ENCODE measurements at regions not wholly inside any gene's neighbourhood (a gene's known extent, or its start where the extent isn't known, plus 50 kb on each side); places are given as distances from the start of the nearest gene placed in this dataset.
"Not testable (repeated sequence)": the region's sequence is repeated elsewhere in the genome, so short reads cannot be mapped to it uniquely, and the experiment has no call there.

DNA sequence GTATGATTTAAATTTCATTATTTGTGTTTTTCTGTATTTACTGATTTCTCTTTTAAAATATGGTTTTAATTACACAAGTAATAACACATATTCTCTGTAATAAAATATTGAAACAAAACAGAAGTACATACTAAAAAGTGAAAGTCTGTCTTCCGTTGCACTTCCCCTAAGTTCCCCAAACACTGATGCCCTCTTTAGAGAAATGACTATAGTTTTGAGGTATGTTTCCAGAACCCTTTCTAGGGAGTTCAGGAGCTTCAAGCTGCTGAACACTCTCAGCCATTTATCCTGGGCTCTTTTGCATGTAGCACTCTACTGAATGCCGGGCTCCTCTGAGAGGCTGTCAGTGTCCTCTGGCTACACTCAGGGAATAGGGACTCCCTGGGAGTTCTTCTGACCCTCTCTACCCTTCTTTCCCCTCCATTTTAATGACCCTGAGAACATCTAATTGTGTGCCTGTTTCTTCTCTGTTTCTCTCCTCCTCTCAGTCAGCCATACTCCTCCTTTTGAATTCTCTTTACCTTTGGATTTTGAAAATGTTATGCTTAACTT is 60.4 kb upstream of the KCNAB1 start:
- CTCF ChIA-PET, result interaction anchor here (1.8 kb wide), 1 partner anchor 16 kb away, joined by 7 read pairs; no protein-coding TSS in a partner anchor
- H3K4me3 ChIP-seq (ENCODE audit: low read depth, low read length), result no peak overlapping the region
- POLR2A ChIA-PET, result no interaction called here
- no peak for DNase-seq (ENCODE audit: low read depth, low spot score)
- TF ChIP-seq, protein P1, sequence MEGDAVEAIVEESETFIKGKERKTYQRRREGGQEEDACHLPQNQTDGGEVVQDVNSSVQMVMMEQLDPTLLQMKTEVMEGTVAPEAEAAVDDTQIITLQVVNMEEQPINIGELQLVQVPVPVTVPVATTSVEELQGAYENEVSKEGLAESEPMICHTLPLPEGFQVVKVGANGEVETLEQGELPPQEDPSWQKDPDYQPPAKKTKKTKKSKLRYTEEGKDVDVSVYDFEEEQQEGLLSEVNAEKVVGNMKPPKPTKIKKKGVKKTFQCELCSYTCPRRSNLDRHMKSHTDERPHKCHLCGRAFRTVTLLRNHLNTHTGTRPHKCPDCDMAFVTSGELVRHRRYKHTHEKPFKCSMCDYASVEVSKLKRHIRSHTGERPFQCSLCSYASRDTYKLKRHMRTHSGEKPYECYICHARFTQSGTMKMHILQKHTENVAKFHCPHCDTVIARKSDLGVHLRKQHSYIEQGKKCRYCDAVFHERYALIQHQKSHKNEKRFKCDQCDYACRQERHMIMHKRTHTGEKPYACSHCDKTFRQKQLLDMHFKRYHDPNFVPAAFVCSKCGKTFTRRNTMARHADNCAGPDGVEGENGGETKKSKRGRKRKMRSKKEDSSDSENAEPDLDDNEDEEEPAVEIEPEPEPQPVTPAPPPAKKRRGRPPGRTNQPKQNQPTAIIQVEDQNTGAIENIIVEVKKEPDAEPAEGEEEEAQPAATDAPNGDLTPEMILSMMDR (IDR thresholded peaks at IDR 0.05; ENCODE audit: insufficient read depth, low read length, missing control alignments), result no peak

DNA sequence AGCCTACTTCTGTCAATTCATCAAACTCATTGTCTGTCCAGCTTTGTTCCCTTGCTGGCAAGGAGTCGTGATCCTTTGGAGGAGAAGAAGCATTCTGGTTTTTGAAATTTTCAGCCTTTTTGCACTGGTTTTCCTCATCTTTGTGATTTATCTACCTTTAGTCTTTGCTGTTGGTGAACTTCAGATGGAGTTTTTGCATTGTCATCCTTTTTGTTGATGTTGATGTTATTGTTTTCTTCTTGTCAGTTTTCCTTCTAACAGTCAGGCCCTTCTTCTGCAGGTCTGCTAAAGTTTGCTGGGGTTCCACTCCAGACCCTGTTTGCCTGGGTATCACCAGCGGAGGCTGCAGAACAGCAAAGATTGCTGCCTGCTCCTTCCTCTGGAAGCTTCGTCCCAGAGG is 52.2 kb upstream of the KCNAB1 start:
- H3K4me3 ChIP-seq (ENCODE audit: low read depth, low read length); DNase-seq (ENCODE audit: low read depth, low spot score); POLR2A ChIA-PET; CTCF ChIA-PET: not testable (repeated sequence)

DNA sequence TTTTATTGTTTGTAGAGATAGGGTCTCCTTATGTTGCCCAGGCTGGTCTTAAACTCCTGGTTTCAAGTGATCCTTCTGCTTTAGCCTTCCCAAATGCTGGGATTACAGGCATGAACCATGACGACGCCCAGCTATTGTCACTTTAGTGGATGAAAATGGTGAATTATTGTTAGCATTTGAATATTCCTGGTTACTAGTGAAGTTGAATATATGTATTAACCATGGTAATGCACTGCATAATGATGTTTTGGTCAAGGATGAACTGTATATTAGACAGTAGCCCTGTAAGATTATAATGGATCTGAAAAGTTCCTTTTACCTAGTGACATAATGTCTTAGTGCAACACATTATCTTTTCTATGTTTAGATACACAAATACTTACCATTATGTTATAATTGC is 50.4 kb upstream of the KCNAB1 start:
- TF ChIP-seq, protein P1 (IDR thresholded peaks at IDR 0.05; ENCODE audit: insufficient read depth, low read length, missing control alignments), result no peak
- POLR2A ChIA-PET, result no interaction called here
- DNase-seq (ENCODE audit: low read depth, low spot score), result no peak
- CTCF ChIA-PET, result no interaction called here
- no peak overlapping the region for H3K4me3 ChIP-seq (ENCODE audit: low read depth, low read length)
